ENCODE measurements at regions not wholly inside any gene's neighbourhood (a gene's known extent, or its start where the extent isn't known, plus 50 kb on each side); places are given as distances from the start of the nearest gene placed in this dataset.
A peak's percentile ranks its signal among the peaks of the same experiment; 100 is the strongest.

DNA sequence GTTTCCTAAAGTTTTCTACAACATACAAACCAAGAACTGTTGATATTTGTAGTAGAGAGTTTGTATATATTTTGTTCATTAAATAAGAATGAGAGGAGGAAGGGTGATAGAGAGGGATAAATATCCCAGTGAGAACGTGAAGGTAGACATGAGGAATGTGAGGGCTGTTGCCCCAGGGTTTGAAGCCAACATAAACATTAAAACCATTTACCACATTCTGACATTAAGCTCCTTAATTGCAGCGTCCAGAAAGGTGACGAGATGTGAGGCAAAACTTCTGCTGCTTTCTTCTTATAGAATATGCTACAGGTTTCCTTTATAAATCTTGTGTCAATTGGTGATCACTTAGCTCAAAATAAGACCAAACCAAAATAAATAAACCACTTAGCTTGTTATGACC is 267.8 kb upstream of the CNTN4 start:
- DNase-seq: no peak

DNA sequence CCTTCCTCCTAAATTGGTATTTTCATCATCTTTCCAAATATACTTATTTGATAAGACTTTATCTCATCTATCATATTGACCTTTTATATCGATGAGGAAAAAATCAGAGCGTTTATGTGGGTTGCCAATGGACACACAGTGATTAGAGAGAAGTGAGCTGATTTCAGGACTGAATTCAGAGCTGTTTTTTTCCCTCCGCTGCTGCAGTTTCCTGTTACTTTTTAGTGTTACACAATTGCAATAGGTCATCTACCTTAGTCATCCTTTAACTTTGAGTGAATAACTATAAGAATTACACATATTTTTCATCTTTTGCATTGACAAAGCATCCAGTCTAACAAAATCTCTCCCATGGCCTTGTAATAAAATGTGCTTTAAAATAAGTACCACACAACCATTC is 266.3 kb upstream of the CNTN4 start:
- no peak for DNase-seq

DNA sequence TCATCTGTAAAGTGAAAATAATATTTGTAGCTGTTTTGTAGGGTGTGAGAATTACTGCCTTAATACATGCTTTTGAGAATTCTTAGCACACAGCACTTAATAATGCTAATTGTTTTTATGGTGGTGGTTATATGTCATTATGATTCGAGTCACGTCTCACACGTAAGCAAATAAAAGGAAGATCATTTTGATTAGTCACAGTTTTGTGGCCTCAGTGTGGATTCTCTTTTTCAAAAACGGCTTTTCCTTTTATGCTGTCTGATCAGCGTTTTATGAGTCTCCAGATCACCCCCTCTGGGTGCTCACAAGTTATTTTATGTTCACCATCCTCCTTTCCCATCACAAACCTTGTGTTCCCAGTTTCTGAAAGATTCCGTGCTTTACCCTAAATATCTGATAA is 255.6 kb upstream of the CNTN4 start:
- no peak for DNase-seq

DNA sequence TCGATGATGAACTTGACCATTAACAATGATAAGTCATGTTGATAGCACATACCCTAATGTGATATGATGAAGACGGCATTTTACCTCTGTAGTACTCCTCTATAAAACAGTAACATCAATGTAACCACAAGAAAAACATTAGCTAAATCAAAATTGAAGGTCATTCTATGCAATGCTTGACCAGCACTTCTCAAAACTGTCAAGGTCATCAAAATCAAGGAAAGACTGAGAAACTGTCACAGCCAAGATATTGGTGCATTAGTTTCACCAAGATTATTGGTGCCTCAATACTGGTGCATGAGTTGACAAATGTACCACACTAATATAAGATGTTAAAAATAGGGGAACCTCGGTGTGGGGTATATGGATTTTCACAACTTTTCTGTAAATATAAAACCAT is 251.1 kb upstream of the CNTN4 start:
- DNase-seq: no peak

DNA sequence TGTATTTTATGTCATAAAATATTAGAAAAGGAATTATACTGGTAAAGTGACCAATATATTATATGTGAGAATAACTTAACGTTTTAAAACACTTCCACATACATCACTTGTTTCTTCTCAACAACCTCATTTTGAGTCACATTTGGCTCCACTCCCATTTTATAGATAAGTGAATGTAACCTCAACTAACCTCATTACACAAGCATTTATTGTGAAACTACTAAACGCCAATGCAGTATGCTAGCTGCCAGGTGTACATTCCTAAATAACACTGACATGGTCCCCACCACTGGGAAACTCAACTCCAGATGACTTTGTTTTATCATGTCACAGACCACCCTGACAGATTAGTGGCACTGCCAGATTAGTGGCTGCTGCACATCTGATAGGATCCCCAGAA is 249.7 kb upstream of the CNTN4 start:
- no peak for DNase-seq

DNA sequence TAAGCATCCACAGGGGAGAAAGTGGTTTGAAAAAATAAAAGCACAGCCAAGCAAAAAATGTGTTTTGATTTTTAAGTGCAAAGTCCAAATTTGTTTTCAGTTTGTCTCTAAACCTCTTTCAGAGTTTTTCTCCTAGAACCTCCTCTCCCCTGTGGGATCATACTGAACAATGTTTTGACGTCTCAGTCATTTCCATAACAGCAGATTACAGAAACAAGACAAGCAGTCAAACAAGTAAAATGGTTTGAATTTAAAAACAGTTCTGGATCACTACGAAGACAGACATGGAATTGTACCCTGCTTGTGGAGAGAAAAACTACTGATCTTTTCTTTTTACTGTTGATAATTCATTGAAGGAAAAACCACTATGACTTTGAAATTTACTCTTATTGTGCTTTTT is 245.7 kb upstream of the CNTN4 start:
- no peak for DNase-seq

DNA sequence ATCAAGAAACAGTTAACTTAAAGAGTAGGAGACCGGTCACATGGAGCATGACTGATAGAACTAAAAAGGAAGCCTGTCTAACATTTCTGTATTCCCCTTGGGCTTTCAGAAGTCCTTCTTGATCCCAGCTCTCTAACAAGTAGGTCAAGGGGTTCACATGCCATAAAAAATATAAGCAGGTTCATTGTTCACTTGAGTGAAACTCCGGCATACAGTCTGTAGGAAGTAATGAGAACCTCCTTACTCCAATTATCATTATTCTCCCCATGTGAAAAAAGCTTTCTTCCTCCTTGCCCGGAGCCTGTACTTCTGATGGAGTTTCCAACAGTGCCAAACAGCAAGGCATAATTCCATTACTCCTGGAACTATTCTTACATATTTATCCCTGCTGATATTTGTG is 242.8 kb upstream of the CNTN4 start:
- DNase-seq: no peak

DNA sequence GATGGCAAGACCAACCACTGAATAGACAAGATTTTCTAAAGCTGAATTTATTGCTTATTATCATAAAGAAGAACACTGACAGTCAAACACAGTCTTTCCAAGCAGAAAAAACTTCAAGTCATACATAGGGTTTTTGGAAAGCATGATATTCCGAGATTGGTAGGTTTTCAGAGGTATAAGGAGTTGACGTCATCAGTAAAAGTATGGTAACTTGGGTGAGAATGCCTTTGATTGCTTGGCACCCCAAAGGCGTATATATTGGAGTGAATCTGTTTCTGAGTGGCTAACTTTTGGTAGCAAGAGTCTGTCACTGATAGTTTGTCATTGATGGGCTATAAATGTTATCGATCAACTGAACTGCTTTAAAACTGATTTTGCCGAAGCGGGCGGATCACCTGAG is 227.9 kb upstream of the CNTN4 start:
- DNase-seq: no peak

DNA sequence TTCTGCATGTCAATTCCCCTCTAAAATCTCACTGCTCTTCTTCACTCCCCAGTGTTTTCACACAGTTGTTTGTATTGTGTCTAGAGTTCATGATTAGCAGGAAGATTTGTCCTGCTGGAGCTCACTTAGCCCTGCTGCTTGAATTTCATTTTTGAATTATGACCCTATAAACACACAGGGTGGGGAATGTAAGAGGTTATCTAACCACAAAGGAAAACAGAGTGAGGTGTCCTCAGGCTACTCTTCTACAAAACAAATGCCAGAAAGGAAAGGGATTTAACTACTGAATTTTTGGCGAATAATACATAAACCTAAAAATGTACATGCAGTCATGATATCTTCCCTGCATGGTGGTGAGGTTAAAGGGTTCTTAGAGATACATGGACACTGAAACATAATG is 215.1 kb upstream of the CNTN4 start:
- DNase-seq: no peak

DNA sequence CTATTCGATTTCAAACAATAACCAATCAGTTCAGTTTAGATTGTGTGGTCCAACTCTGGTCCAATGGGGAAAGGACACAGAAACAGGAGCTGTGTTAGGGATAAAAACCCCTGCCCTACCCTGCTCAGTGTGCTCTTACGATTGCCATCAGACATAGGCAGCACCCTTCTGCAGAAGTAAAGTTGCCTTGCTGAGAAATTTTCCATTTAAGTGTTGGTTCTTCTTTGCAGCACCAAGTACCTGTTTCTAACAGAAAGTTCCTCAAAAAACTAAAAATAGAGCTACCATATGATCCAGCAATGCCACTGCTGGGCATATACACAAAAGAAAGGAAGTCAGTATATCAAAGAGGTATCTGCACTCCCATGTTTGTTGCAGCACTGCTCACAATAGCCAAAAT is 206.2 kb upstream of the CNTN4 start:
- DNase-seq: no peak

DNA sequence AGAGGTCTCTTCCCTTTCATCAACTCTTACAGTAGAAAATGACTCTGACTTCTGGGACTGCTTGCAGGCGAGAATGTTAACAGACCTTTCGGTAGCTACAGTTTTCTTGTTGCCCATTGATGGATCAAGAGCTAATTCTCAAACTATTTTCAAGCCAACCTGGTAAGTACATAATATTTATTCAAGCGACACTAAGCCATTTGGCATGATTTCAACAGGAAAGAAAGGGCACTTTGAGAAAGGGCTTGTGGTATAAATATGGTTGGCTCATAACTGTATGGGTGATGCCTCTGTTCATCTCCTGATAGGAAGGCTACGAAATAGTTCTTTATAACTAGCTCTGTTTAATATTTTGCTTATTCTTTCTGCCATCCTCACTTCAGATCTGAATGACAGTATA is 196.2 kb upstream of the CNTN4 start:
- DNase-seq: no peak

DNA sequence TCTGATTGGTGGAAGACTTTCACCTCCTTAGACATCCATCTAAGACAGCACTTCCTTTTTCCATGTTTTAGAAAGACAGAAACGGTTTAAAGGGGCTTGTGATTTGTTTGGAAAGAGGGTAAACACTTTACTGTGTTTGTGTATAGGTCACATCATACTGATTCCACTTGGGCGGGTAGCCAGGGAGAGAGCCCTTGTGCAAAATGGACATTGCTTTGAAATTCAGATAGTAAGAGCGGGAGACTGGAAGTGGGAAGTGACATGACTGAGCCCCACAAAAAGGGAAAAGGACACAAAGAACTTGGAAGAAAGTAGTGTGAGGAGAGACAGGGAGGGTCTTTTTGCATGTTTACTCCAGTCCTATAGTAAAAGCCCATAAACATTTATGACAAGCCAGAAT is 195.6 kb upstream of the CNTN4 start:
- no peak for DNase-seq

DNA sequence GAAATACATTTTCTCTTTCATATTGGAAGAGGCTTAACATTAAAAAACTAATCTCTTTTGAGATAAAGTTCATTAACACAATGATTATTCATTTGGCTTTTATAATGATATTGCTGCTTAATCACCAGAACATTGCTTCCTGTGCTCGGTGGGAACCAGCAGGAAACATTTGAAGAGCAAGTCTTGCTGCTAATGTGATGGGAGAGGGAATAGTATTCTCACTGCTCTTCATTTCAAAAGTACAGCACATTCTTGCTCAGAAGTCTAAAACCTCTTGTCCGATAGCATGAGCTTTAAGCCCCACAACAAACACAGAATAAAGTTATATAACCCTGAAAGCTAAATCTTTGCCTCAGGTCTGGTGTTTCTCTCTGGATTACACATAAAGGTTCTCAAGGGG is 190.8 kb upstream of the CNTN4 start:
- DNase-seq: no peak

DNA sequence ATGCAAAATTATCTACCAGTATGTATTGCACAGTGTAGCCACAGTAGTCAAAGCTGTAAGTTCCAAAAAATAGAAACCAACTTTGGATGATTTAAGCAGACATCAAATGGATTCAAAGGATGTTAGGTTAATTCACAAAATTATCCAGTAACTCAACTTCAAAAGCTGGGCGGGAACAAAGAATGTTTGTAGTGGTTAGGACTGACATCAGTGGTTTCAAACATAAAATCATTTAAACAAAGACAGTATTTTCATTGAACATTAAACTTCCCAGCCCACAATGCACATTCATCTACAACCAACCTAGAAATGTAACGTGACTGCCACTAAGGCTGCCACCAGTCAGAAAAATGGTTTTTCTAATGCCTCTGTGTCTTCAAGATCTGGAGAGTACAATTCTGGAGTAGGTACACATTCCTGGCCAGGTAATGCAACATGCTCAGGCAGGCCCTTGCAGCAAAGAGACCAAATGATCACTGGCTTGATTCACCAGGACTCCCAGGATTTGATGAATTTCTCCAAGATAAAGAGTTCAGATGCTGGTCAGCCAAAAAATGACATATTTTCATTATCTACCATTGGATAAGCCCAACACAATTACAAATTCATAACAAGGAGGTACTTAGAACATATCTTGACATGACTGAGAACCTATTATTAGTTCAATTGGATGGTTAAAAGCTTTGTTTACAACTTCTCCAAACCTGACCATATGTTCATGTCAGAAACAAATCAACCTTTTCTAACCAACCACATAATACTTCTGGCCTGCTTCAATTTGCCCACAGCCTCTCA is 189.8 kb upstream of the CNTN4 start:
- no peak for DNase-seq

DNA sequence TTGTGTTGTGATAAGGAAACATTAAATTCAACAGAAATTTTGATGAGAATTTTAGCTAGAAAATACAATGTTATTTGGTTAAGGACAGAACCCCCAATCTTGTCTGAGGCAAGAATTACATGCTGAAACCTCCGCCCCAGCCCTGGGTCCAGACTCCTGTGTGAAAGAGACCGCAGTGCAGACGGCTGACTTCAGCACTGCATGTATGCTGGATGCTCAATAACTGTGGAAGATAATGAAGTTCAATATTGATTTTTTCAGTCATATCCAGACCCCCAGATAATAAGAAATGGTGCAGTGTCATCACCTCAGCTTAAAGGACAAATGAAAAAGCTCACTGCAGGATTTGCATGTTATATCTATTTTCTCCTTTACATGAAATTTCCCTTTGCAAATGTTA is 188.3 kb upstream of the CNTN4 start:
- no peak for DNase-seq

DNA sequence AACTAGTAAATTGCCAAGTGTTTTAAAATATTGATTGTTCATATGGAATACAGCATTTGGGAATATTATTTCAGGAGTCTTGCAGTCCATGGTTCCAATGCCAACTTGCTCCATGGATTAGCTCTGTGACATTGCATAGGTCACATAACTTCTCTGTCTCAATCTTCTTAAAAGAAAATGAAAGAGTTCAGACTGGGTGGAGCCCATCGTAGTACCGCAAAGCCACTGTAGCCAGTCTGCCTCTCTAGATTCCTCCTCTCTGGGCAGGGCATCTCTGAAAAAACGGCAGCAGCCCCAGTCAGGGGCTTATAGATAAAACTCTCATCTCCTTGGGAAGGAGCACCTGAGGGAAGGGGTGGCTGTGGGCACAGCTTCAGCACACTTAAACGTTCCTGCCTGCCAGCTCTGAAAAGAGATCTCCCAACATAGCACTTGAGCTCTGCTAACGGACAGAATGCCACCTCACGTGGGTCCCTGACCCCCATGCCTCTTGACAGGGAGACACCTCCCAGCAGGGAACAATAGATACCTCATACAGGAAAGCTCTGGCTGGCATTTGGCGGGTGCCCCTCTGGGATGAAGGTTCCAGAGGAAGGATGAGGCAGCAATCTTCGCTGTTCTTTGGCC is 168.8 kb upstream of the CNTN4 start:
- no peak for DNase-seq

DNA sequence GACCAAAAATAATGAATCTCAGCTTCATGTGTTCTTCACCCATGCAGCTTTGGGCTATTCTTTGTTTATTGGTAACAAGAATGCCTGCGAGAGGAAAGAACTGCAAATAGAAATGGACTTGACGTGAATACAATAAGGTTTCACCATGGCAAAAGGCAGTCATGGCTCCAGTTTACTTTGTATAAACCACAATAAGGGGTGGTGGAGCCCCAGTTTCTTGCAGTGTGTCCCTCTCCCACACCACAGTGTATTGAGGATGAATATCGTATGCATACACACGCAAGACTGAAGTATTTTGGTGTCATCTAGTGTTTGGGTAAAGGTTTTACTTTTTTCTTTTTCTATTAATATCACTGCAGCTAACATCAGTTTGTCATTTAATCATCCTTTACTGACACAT is 159.7 kb upstream of the CNTN4 start:
- no peak for DNase-seq

DNA sequence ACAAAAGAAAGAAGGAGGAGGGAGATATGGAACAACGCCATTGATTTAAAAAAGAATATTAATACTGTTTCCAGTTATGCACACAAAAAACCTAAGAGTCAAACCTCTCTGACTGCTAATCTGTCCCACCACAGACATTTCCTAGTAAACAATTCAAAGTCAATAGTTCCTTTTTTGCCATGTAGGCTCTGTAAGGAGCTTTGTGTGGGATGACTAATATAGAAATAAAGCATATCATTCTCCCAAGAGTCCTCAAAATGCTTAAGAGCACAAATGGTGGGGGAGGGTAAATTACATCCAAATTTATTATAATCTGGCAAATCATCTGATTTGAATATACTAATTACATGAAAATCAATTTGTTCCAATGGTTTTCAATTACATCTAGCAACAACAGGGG is 155.9 kb upstream of the CNTN4 start:
- no peak for DNase-seq

DNA sequence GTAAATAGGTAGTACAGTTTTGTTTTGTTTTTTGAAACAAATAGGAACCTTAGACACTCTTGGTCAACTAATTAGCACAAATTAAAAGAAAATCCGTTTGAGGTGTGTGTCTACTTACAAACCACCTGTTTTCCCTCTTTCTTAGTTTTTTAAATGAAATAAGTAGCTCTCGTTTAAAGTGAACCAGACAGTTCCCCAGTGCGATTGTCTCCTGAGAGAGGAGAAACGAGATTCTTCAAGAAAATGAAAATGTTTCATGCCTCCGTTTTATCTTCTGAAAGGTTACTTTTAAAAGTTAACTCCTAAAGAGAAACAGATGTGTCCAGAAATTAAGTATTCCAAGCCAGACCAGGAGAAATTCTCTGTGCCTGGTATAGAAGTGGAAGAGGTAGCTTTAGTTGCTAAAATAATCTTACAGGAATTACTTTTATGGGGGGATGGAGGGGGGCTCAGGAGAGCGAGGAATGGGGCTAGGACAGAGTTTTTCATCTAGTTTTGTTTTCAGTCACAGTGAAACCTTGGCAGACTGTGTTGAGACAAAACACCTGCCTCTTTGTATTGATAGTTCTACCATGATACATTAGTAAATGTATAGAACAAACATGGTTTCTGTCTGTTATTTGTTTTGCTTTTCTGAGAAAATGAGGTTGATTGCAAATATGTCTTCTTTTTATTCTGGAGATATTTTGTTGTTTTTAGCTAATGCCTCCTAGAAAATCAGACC is 155.1 kb upstream of the CNTN4 start:
- DNase-seq: no peak

DNA sequence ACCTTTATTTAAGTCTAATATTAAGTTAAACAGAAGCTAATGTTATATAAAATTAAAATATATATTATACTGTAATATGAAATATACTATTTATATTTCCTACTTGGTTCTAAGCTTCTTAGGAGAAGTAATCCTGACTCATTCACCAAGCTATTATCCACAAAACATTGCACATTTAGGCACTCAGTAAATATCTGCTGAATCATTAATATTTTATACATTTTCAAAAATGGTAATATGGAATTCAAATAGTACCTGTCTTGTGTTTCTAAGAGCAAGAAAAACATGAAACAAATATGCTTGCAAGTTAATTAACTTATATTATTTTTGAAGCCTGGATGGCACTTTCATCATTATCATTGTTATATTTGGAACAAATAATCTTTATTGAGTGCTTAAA is 153.0 kb upstream of the CNTN4 start:
- DNase-seq: no peak

DNA sequence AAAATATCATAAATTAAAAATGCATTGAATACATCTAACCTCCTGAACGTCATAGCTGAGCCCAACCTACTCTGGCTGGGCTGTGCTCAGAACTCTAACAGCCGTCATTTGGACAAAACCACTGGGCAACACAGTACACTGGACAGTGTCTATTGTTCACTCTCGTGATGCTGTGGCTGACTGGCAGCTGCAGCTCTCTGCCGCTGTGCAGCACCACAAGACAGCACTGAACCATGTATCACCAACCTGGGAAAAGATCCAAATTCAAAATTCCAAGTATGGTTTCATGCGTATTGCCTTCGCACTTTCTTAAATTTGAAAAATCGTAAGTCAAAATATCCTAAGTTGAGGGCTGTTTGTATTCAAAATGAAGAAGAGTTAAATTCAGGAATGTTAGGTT is 145.1 kb upstream of the CNTN4 start:
- DNase-seq: no peak

DNA sequence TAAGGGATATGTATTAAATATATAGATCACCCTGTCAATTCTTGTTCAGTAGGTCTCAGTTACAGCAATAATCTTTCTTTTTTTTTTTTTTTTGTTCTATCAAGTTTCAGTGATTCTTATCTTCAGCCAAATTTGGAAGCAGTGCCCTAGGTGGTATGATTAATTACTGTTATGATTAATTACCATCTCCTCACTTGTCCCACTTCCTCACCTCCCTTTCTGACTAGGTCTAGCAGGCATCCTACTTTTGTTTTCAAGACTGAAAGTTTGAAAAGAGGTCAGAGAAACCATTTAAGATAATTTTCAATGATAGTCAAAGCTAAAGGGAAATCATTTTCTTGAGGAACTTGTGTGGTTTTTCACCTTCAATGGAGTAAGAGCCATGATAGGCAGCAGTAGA is 144.0 kb upstream of the CNTN4 start:
- peak; percentile 0 for DNase-seq

DNA sequence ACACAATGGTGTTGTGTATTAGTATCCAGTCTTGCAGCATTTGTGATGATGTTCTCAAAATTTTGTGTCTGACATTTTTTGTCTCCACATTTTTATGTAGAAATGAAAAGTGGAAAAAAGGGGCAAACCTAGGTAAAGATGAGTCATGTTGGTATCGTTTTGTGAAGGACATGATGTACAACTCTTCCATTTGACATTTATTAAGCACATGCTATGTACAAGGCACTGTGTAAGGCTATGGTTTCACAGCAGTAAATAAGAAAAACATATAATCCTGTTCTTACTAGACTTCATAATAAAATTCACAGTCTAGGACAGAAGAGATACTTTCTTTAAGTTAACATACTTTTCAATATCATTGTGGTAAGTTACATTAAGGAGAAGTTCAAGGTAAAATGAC is 143.5 kb upstream of the CNTN4 start:
- DNase-seq: no peak

DNA sequence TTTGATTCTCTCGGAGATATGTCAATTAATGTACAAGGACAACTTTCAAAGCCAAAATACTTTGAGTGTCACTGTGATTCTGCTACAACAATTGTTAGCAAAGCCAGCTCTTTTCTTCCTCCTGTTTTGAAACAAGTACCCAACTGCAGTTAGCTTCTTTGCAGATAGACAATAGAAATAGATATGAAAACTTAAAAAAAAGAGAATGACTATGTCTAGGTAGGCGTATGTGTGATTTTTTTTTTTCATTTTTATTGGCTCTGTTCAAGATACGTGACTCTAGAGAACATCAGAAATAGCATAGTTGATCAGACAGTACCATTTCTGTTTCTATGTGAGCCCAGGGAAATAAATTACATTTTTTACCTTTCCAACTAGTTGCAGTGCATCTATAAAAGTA is 142.9 kb upstream of the CNTN4 start:
- DNase-seq: no peak

Data from activated CD4-positive, alpha-beta T cell treated with anti-CD3 and anti-CD28 coated beads, Interleukin-2, Interleukin-6, amounts not matched to agents 100 ng/mL and 50 ng/mL, durations not matched to agents 16 hours and 8 hours (primary cell).